DND-41 (cell line): ENCODE measurements at regions not wholly inside any gene's neighbourhood (a gene's known extent, or its start where the extent isn't known, plus 50 kb on each side); places are given as distances from the start of the nearest gene placed in this dataset.

ENCODE experiments used
- ATAC-seq: fragments of 200-7000 bp; cut with Tn5 transposase; 3 replicates; pipeline ENCODE4 v1.9.1; 2021; ENCODE audit warnings: low read depth; ENCODE audit not compliant: insufficient read depth
- DNase-seq: peaks from one replicate; pipeline ENCODE4 v3.0.0-alpha.2; 2020
- H2AFZ ChIP-seq: 2 replicates; pipeline ENCODE4 v1.6.0; 2012; ENCODE audit warnings: low read depth, low read length
- H3K27ac ChIP-seq: 2 replicates; pipeline ENCODE4 v1.5.1; 2012; ENCODE audit warnings: low read length, inconsistent platforms
- H3K27me3 ChIP-seq: fragments of 200-600 bp; sonication (generic); 2 replicates; pipeline ENCODE4 v1.6.0; 2012; ENCODE audit warnings: low read length, mild to moderate bottlenecking, inconsistent platforms; ENCODE audit not compliant: insufficient read depth, poor library complexity
- H3K36me3 ChIP-seq: 2 replicates; pipeline ENCODE4 v1.5.1; 2012; ENCODE audit warnings: low read length, inconsistent platforms; ENCODE audit not compliant: insufficient read depth
- H3K4me1 ChIP-seq: 2 replicates; pipeline ENCODE4 v1.5.1; 2012; ENCODE audit warnings: mild to moderate bottlenecking, low read length; ENCODE audit not compliant: insufficient read depth
- H3K4me2 ChIP-seq: 2 replicates; pipeline ENCODE4 v1.6.0; 2012; ENCODE audit warnings: mild to moderate bottlenecking, moderate library complexity, low read length, inconsistent platforms; ENCODE audit not compliant: insufficient read depth
- H3K4me3 ChIP-seq, 2 experiments: fragments of 200-600 bp in 1 of 2; shearing (Covaris generic) in 1 of 2; 2 replicates each; pipeline ENCODE4 v1.5.1; 2012 to 2016; ENCODE audit warnings: inconsistent platforms in 2 of 2, low read length in 2 of 2, mild to moderate bottlenecking in 2 of 2, low read depth in 1 of 2, moderate library complexity in 1 of 2
- H3K79me2 ChIP-seq: 2 replicates; pipeline ENCODE4 v1.6.0; 2012; ENCODE audit warnings: low read length, inconsistent platforms; ENCODE audit not compliant: insufficient read depth
- H3K9ac ChIP-seq: 2 replicates; pipeline ENCODE4 v1.6.0; 2012; ENCODE audit warnings: low read depth, mild to moderate bottlenecking, inconsistent platforms, low read length, moderate library complexity
- H3K9me3 ChIP-seq: 2 replicates; pipeline ENCODE4 v1.5.1; 2012; ENCODE audit warnings: low read length, moderate library complexity, mild to moderate bottlenecking, inconsistent platforms; ENCODE audit not compliant: insufficient read depth, severe bottlenecking
- H4K20me1 ChIP-seq: 2 replicates; pipeline ENCODE4 v1.6.0; 2012; ENCODE audit warnings: low read length; ENCODE audit not compliant: insufficient read depth
- CTCF ChIP-seq: IDR thresholded peaks from 2 replicates; pipeline ENCODE4 v1.5.1; 2012; ENCODE audit warnings: borderline replicate concordance, low read length, moderate library complexity, mild to moderate bottlenecking; ENCODE audit not compliant: poor library complexity, severe bottlenecking; ENCODE audit errors: extremely low read depth
- EZH2 ChIP-seq: IDR thresholded peaks from 3 replicates; pipeline ENCODE4 v1.6.1; 2012; ENCODE audit warnings: borderline replicate concordance, low read depth, mild to moderate bottlenecking, moderate library complexity, low read length, inconsistent platforms; ENCODE audit not compliant: severe bottlenecking

GRCh38 chr9:21615018-21615417 lies 132.9 kb upstream of the IFNE start:
- Histone ChIP-seq H3K9ac (no peak overlapping the region), H3K9me3 (no peaks in the 10 kb centered on the region), H3K36me3 (no peaks in the 10 kb centered on the region), H2AFZ (no peak overlapping the region), H3K4me3 (no peak overlapping the region), H4K20me1 (no peaks in the 10 kb centered on the region), H3K4me1 (no peaks in the 10 kb centered on the region), H3K4me2 (no peak overlapping the region), H3K27me3 (peaks cover 4% of the 10 kb centered on the region), H3K79me2 (no peaks in the 10 kb centered on the region), H3K27ac (no peak overlapping the region)
- DNase-seq: no peak
- no peak for TF ChIP-seq EZH2
- TF ChIP-seq CTCF: no peak
- ATAC-seq: no peak

- Histone ChIP-seq H3K4me3 (no peak overlapping the region), H3K9ac (no peak overlapping the region), H3K27me3 (peaks cover 4% of the 10 kb centered on the region), H3K36me3 (no peaks in the 10 kb centered on the region), H3K9me3 (no peaks in the 10 kb centered on the region), H4K20me1 (no peaks in the 10 kb centered on the region), H3K4me1 (no peaks in the 10 kb centered on the region), H2AFZ (no peak overlapping the region), H3K4me2 (no peak overlapping the region), H3K27ac (no peak overlapping the region), H3K79me2 (no peaks in the 10 kb centered on the region)
- no peak for DNase-seq
- ATAC-seq: no peak
- TF ChIP-seq CTCF (no peak), EZH2 (no peak)
Observed at GRCh38 chr9:21615446-21615845, 133.3 kb upstream of the IFNE start.

GRCh38 chr9:21616082-21616778 lies 134.1 kb upstream of the IFNE start:
- H3K36me3 ChIP-seq: no peaks in the 10 kb centered on the region
- no peak for TF ChIP-seq CTCF
- TF ChIP-seq EZH2: no peak
- H3K79me2 ChIP-seq: no peaks in the 10 kb centered on the region
- no peaks in the 10 kb centered on the region for H4K20me1 ChIP-seq
- H3K4me2 ChIP-seq: no peak overlapping the region
- no peaks in the 10 kb centered on the region for H3K4me1 ChIP-seq
- no peak overlapping the region for H3K9ac ChIP-seq
- no peak overlapping the region for H3K27ac ChIP-seq
- no peak overlapping the region for H3K4me3 ChIP-seq
- H2AFZ ChIP-seq: no peak overlapping the region
- ATAC-seq: no peak
- no peaks in the 10 kb centered on the region for H3K9me3 ChIP-seq
- no peak for DNase-seq
- peaks cover 4% of the 10 kb centered on the region for H3K27me3 ChIP-seq
